ENCODE measurements at regions not wholly inside any gene's neighbourhood (a gene's known extent, or its start where the extent isn't known, plus 50 kb on each side); places are given as distances from the start of the nearest gene placed in this dataset.

DNA sequence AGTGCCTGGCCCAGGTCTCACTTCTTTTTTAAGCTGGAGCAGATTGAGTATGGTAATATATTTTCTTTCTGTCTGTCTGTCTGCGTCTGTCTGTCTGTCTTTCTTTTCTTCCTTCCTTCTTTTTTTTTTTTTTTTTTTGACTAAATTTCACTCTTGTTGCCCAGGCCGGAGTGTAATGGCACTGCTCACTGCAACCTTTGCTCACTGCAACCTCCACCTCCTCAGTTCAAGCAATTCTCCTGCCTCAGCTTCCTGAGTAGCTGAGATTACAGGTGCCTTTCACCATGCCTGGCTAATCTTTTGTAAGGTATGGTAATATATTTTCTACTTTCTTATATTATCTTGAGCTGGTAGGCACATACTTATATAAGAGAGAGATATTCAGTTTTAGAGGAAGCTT lies 196.3 kb upstream of the MARCKS start:
- TF ChIP-seq, protein P1, sequence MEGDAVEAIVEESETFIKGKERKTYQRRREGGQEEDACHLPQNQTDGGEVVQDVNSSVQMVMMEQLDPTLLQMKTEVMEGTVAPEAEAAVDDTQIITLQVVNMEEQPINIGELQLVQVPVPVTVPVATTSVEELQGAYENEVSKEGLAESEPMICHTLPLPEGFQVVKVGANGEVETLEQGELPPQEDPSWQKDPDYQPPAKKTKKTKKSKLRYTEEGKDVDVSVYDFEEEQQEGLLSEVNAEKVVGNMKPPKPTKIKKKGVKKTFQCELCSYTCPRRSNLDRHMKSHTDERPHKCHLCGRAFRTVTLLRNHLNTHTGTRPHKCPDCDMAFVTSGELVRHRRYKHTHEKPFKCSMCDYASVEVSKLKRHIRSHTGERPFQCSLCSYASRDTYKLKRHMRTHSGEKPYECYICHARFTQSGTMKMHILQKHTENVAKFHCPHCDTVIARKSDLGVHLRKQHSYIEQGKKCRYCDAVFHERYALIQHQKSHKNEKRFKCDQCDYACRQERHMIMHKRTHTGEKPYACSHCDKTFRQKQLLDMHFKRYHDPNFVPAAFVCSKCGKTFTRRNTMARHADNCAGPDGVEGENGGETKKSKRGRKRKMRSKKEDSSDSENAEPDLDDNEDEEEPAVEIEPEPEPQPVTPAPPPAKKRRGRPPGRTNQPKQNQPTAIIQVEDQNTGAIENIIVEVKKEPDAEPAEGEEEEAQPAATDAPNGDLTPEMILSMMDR (IDR thresholded peaks at IDR 0.05): no peak
- Mint-ChIP-seq H3K27me3 (ENCODE audit: low read depth, poor library complexity) (no peaks in the 10 kb centered on the region), H3K4me1 (no peaks in the 10 kb centered on the region), H3K4me3 (no peak overlapping the region), H3K27ac (no peak overlapping the region), H3K36me3 (ENCODE audit: low read depth) (no peaks in the 10 kb centered on the region), H3K9me3 (no peaks in the 10 kb centered on the region)
- DNase-seq: no peak

DNA sequence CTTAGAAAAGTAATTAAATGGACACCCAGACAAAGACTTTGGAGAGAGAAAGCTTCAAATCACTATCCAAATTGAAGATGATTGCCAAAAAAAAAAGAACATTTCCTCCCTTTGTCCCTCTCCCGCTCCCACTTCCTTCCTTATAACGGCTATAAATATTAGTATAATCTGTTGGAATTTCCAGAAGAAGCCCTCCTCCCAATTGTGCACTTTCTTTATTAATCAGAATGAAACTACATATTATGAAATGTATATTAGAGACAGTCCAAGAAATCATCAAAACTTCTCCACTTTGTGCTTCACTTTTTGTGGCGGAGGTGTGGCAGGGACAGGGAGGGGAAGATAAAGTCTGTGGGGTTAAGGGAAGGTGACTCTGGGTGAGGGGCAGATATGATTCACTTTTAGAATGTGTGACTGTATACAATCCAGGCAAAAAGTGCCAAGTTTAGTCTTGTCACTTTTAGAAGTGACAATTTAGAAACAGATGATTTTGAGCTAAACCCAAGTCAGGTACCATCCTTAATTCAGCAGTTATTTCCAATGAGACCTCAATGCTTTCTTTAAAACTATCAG lies 195.0 kb upstream of the MARCKS start:
- TF ChIP-seq, protein P1 (IDR thresholded peaks at IDR 0.05): no peak
- Mint-ChIP-seq H3K9me3 (no peaks in the 10 kb centered on the region), H3K27ac (no peak overlapping the region), H3K36me3 (ENCODE audit: low read depth) (no peaks in the 10 kb centered on the region), H3K4me3 (no peak overlapping the region), H3K4me1 (no peaks in the 10 kb centered on the region), H3K27me3 (ENCODE audit: low read depth, poor library complexity) (no peaks in the 10 kb centered on the region)
- DNase-seq: no peak

DNA sequence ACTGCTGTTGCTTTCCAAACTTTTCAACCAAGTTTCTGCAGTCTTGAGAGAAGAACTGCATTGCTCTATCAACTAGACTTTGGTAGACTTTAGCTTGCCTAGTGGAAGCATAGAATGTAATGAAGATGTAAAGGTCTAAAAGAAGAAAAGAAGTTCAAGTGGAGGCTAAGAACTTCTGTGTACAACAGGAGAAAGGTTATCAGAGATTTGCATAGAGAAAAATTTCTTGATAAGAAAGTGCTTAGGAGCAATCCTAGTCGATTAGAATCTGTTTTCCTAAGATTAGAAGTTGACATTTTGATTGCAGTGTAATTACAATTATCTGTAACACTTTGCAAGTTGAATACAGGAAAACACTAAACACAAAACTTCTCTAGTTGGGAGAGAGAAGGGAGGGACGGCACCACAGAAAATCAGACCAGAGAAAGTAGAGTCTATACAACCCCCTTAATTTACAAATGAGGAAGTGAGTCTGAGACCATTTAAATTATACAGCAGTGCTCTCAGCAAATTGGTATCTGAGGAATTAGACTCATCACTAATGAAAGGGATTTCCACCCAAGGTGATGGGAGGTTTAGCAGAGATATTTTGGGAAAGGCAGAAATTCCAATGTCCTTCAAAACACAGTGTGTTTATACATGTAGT lies 194.3 kb upstream of the MARCKS start:
- no peak for DNase-seq
- no peaks in the 10 kb centered on the region for H3K36me3 Mint-ChIP-seq (ENCODE audit: low read depth)
- H3K9me3 Mint-ChIP-seq: no peaks in the 10 kb centered on the region
- H3K4me1 Mint-ChIP-seq: no peaks in the 10 kb centered on the region
- H3K27me3 Mint-ChIP-seq (ENCODE audit: low read depth, poor library complexity): no peaks in the 10 kb centered on the region
- TF ChIP-seq, protein P1 (IDR thresholded peaks at IDR 0.05): no peak
- H3K27ac Mint-ChIP-seq: no peak overlapping the region
- no peak overlapping the region for H3K4me3 Mint-ChIP-seq

DNA sequence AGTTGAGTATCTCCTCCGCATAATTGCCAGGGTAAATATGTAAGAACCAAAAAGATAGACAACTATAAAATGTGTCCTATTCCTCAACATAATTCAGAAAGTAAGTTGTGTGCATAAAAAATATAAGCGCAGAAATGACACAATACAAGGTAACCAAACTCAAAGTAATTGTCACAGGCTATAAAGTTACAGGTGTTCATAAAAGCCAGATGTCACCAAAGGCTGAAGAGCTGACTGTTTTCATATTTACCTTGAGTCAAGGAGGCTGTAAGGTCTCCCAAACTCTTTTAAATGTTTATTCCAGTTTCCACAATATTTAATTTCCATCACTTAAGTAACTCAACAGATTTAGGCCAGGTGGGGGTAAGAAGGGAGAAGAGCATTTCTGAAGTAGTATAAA lies 192.2 kb upstream of the MARCKS start:
- DNase-seq: no peak
- TF ChIP-seq, protein P1 (IDR thresholded peaks at IDR 0.05): no peak
- no peak overlapping the region for H3K27ac Mint-ChIP-seq
- peaks cover 3% of the 10 kb centered on the region for H3K27me3 Mint-ChIP-seq (ENCODE audit: low read depth, poor library complexity)
- H3K36me3 Mint-ChIP-seq (ENCODE audit: low read depth): no peaks in the 10 kb centered on the region
- H3K4me3 Mint-ChIP-seq: no peak overlapping the region
- no peaks in the 10 kb centered on the region for H3K9me3 Mint-ChIP-seq
- H3K4me1 Mint-ChIP-seq: peaks cover 8% of the 10 kb centered on the region

DNA sequence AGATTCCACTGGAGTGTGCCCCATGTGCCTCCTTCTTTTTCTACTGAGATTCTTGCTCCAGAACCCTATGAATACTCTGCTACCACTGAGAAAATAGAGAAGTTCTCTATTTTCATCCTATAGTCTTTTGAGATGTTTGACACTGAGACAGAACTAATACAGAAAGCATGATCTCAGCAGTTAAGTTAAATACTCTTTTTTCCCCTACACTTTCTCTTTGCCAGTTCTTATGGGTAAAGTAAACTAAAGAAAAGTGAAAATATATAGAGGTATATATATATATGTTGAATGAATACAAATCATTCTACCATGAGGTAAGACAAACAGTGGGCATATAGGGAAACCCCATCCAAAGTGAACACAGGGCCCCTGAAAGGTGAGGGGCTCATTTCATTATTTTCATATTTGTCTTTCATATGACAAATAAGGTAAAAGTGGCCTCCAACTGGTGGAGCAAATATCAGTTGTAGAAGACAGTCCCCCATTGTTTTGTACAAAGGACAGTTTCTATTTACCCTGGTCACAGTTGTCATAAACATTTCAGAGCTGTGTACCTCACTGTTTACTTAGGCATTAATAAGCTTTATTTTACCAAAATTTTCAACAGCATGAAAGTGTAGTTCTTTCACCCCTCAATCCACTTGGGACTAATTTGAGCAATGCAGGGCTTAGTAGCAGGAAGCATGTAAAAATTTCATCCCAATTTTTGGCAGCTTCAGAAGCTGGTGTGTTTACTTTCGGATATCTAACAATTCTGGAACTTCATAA lies 188.3 kb upstream of the MARCKS start:
- H3K27me3 Mint-ChIP-seq (ENCODE audit: low read depth, poor library complexity): peaks cover 3% of the 10 kb centered on the region
- no peaks in the 10 kb centered on the region for H3K36me3 Mint-ChIP-seq (ENCODE audit: low read depth)
- H3K4me3 Mint-ChIP-seq: no peak overlapping the region
- H3K9me3 Mint-ChIP-seq: no peaks in the 10 kb centered on the region
- DNase-seq: no peak
- peaks cover 34% of the 10 kb centered on the region for H3K4me1 Mint-ChIP-seq
- TF ChIP-seq, protein P1 (IDR thresholded peaks at IDR 0.05): no peak
- no peak overlapping the region for H3K27ac Mint-ChIP-seq

All from nephron progenitor cell (in vitro differentiated cells).